HG03565 (cell line): ENCODE measurements at regions not wholly inside any gene's neighbourhood (a gene's known extent, or its start where the extent isn't known, plus 50 kb on each side); places are given as distances from the start of the nearest gene placed in this dataset.

Experiments
- ATAC-seq: cut with Tn5 transposase; IDR thresholded peaks from one replicate; pipeline ENCODE4 v1.9.1; 2021; ENCODE audit warnings: mild to moderate bottlenecking, moderate library complexity; ENCODE audit not compliant: unreplicated experiment

- no peak for ATAC-seq
Measured at GRCh38 chr9:87319656-87320055, 178.0 kb upstream of the DAPK1 start.

GRCh38 chr9:87320146-87320884, 177.4 kb upstream of the DAPK1 start:
- no peak for ATAC-seq

- no peak for ATAC-seq
Measured at GRCh38 chr9:87322840-87323635, 174.6 kb upstream of the DAPK1 start.

GRCh38 chr9:87323928-87324327, 173.7 kb upstream of the DAPK1 start:
- no peak for ATAC-seq

- ATAC-seq, result no peak
Measured at GRCh38 chr9:87324613-87325194, 173.0 kb upstream of the DAPK1 start.

GRCh38 chr9:87327575-87328125, 170.0 kb upstream of the DAPK1 start:
- no peak for ATAC-seq

GRCh38 chr9:87333802-87334201, 163.9 kb upstream of the DAPK1 start:
- ATAC-seq, result no peak

- no peak for ATAC-seq
Measured at GRCh38 chr9:87334366-87334765, 163.3 kb upstream of the DAPK1 start.

GRCh38 chr9:87336407-87336806, 161.3 kb upstream of the DAPK1 start:
- no peak for ATAC-seq

- no peak for ATAC-seq
Measured at GRCh38 chr9:87336914-87337333, 160.7 kb upstream of the DAPK1 start.

- no peak for ATAC-seq
Measured at GRCh38 chr9:87337335-87338087, 160.2 kb upstream of the DAPK1 start.

- ATAC-seq, result no peak
Measured at GRCh38 chr9:87338088-87338989, 159.3 kb upstream of the DAPK1 start.

GRCh38 chr9:87340391-87340790, 157.3 kb upstream of the DAPK1 start:
- no peak for ATAC-seq

GRCh38 chr9:87342743-87343142, 154.9 kb upstream of the DAPK1 start:
- ATAC-seq, result no peak

GRCh38 chr9:87343816-87344430, 153.7 kb upstream of the DAPK1 start:
- ATAC-seq, result no peak

GRCh38 chr9:87346061-87346665, 151.5 kb upstream of the DAPK1 start:
- ATAC-seq, result no peak

- no peak for ATAC-seq
Measured at GRCh38 chr9:87350915-87351314, 146.8 kb upstream of the DAPK1 start.

GRCh38 chr9:87353301-87353700, 144.4 kb upstream of the DAPK1 start:
- ATAC-seq, result no peak

- no peak for ATAC-seq
Measured at GRCh38 chr9:87354147-87354546, 143.5 kb upstream of the DAPK1 start.
